HG02763 (cell line): ENCODE measurements at regions not wholly inside any gene's neighbourhood (a gene's known extent, or its start where the extent isn't known, plus 50 kb on each side); places are given as distances from the start of the nearest gene placed in this dataset.
"Not testable (repeated sequence)": the region's sequence is repeated elsewhere in the genome, so short reads cannot be mapped to it uniquely, and the experiment has no call there.

Experiments used
- ATAC-seq: cut with Tn5 transposase; IDR thresholded peaks from one replicate; pipeline ENCODE4 v1.9.1; 2021; ENCODE audit warnings: mild to moderate bottlenecking, moderate library complexity; ENCODE audit not compliant: unreplicated experiment

DNA sequence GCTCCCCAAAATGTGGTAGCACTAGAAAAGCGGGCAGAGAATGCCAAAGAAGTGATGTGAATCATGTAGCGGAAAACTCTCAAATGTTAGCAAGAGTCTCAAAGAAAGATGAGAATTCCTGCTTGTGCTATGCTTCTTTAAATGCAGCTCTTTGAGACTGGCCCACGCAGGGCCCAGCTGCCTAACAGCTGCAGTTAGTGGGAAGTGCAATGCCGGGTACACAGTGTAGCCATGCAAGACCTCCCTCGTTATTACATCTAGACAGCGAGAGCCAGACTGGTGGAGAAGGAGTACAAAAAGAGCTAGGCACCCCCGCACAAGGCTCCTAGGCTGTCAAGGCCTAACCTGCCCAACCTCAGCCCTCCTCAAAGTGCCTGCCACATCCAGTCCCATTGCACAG, 201.7 kb upstream of the PRDM1 start:
- no peak for ATAC-seq

DNA sequence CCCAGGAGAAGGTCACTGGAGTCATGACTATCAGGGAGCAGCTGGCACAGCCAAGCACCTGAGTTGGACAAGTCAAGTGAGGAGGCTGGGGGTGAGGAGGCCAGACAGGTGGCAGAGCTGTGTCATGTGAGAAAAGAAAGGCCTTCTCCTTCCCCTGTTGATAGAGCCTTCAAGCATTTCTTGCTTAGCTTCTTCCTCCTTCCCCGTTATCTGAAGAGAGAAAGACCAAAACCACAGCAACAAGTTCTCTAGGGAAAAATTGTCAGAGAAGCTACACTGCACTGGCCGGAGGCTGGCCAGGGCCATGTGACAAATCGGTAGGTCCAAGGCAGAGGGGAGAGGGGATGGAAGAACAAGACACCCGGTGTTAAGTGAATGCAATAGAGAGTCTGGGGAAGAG, 202.1 kb upstream of the PRDM1 start:
- ATAC-seq: no peak

DNA sequence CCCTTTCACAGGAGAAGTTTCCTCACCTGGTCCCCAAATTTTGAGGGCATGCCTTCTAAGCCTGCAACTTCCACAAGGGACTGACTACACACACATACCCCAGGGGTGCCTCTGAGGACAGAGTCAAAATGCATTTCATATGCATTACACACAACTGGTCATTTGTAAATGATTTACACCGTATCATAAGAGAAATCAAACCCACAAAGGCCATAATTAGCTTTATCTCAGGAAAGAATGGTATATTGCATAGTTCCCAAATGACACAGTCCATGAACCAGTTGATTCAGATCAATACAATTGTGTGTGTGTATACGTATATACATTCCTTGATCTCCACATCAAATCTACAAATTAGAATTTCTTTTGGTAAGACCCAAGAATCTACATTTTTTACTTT, 203.3 kb upstream of the PRDM1 start:
- no peak for ATAC-seq

GRCh38 chr6:105882121-105882803, 203.9 kb upstream of the PRDM1 start:
- ATAC-seq: no peak

- ATAC-seq: no peak
These were observed 204.5 kb upstream of the PRDM1 start for GRCh38 chr6:105881608-105882007.

DNA sequence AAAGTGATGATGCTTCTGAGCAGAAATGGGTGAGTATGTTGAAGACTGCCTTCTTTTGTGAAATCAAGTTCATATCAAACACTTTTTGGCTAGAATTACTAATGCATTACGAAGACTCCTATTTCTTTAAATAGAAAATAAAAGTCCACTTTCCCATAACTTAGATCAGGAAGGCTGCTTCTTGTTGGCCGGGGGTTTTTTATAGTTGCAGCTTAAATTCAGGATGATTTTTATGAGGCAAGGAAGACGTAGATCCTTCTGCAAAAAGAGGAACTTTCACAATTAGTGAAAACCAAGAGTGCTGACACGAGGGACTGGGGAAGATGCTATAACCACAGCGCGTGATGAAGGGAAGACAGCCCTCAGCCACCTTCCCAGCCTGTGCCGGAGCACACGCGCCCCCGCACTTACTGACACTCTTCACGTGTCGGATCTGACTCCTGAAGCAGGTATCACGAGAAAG, 206.1 kb upstream of the PRDM1 start:
- peak; percentile 66 for ATAC-seq

- no peak for ATAC-seq
These were observed 207.0 kb upstream of the PRDM1 start for GRCh38 chr6:105879146-105879545.

DNA sequence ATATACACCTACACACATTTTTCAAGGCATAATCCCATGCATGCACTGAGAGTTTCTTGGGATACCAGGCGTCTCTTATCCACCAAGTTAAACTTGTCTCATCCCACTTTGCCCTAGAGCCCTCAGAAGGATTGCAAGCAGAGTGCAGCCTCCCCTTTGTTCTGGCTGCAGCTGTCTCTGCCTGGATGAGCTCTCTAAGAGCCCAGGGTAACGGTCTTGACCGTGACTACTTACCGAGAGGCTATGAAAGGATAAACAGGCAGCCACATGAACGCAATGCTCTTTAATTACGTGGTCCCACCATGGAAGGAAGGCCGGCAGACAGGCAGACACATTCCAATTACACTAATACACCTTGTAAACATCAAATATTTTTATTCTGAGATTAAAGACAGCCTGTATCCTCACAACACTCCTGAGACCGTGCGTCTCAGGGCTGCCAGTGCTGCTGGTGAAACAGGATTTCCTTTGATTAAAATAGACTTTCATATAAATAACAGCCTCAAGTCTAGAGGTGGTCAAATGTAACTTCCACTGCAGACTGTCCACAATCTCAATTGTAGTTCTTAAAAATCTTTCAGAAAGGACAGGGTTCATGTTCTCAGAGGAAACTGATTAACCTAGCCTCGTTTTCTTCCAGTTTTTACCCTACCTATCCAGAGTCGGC, 210.0 kb upstream of the PRDM1 start:
- ATAC-seq: no peak

DNA sequence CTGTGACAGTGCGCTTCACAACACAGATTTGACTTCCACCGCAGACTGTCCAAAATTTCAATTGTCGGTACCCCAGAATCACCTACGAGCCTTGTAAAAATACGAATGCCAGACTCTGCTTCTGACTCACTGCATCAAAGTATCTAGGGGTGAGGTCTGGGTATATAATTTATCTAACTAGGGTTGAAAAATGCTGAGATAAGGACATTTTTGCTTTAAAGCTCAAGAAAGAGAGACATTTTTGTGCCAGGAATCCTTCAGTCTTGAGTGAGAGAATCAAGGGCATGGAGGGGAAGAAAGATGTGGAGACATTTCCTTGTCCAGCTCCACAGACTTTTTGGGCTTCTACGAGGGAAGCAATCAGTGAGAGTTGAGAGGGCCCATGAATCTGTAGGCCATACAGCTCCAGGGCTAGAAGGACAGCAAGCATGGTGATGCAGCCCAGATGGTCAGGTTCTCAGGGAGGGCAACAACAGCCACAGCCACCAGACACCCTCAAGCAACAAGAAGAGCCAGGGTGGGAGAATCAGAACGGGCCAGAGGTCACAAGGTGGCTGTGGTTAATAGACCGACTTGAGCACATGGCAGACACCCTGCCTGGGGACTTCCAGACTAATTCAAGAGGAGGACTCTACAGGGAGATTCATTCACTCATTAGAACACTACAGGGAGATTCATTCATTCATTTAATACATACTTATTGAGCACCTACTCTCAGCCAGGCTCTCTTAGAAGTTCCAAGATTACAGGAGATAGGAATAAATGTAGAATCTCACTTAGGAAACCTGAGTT, 211.1 kb upstream of the PRDM1 start:
- no peak for ATAC-seq

DNA sequence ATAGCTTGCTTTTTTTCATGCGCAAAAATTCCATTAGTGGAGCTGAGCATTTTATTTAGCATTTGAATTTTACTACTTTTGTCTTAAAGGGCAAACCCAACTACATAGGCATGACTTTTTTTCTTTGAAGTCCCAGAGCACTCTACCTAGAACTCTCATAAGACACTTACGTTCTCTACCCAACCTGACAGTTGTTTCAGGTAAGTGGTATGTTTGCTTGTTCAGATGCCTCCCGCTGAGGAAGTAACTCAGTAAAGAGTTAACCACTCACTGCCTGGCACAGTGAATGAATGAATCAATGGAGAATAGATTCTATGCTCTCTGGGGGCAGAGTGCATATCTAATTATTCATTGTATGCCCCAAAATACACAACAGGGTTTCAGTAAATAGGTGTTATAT, 212.3 kb upstream of the PRDM1 start:
- ATAC-seq: no peak

- no peak for ATAC-seq
These were observed 212.9 kb upstream of the PRDM1 start for GRCh38 chr6:105873211-105873704.

- no peak for ATAC-seq
These were observed 213.9 kb upstream of the PRDM1 start for GRCh38 chr6:105872249-105872648.

- ATAC-seq: no peak
These were observed 214.6 kb upstream of the PRDM1 start for GRCh38 chr6:105871542-105871941.

DNA sequence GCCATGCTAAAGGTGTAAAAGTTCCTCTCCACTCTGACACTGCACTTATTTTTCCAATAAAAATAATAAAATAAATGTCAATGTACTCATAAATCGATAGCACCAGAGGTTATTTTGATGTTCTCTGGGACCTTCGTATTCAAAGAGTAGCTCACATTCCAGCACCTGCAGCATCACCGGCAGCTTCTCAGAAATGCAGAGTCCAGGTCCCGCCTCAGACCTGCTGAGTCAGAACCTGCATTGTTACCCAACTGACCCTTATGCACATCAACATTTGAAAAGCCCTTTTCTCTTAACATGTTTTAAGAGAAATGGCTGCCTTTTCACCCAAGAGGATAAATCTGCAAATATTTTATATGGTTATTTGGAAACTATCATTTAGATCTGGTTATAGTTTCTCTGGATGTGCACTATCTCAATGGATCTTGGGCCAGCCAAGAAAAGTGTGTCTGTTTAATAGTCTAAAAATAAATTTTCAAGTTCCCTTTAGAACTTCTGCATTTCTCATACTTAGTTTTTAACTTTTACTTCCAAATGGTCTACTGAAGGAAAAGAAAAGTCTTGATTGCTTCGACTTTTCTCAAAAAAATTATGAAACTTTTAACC, 216.2 kb upstream of the PRDM1 start:
- no peak for ATAC-seq

GRCh38 chr6:105868823-105869460, 217.2 kb upstream of the PRDM1 start:
- no peak for ATAC-seq

DNA sequence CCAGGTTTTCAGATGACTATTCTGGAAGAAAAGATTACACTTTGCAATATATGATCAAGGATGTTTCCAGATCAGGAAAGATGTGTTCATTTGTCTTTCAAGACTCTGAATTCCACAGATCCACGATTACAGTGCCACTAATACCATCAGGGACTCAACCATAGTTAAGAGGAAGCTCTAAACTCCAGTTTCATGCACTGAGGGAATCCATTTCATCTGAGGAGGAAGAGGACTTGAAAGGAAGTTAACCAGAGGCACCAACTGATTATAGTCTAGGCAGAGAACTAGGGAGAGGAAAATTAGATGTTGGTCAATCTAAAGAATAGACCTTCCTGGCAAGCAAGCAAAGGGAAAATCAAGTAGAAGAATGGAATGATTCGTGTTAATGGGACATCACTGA, 218.3 kb upstream of the PRDM1 start:
- ATAC-seq: no peak

DNA sequence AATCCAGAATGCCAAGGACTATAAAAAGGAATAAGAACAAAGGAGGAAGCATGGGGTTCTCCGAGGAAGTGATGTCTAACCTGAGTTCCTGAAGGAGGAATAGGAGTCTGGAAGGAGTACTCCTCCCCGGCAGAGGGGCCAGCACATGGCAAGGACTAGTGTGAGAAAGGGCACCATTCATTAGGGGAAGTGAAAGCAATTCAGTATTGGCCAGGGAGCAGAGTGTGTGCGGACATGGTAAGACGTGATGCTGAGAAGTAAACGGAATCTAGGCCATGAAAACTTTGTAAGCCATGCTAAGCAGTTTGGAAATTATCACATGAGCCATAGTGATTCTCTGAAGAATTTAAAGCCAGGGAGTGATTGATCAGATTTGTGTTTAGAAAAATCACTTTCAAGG, 218.9 kb upstream of the PRDM1 start:
- no peak for ATAC-seq

- ATAC-seq: no peak
These were observed 223.1 kb upstream of the PRDM1 start for GRCh38 chr6:105862936-105863607.

GRCh38 chr6:105860927-105861326, 225.2 kb upstream of the PRDM1 start:
- ATAC-seq: not testable (repeated sequence)

DNA sequence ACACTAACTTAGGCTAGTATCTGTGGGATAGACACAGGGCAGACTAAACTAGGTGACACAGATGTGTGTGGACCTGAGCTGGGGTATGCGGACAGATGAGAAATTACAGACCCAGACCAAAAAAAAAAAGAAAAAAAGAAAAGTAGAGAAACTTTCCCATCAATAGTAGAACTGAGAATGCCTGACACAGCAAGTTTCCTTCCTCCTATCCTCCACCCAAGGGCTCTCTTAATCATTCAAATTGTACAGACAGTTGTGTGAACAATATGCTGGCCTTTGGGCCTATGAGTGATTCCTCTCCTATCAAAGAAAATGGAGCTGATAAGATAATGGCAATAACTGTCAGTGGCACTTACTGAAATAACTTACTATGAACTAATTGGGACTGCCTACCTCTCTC, 226.7 kb upstream of the PRDM1 start:
- ATAC-seq: no peak
